HUES64 (cell line): ENCODE measurements at regions not wholly inside any gene's neighbourhood (a gene's known extent, or its start where the extent isn't known, plus 50 kb on each side); places are given as distances from the start of the nearest gene placed in this dataset.

Source experiments
- H3K27ac ChIP-seq: 2 replicates; pipeline ENCODE4 v1.7.0; 2013; ENCODE audit warnings: low read depth, low read length, inconsistent platforms
- H3K27me3 ChIP-seq: 2 replicates; pipeline ENCODE4 v1.6.1; 2013; ENCODE audit warnings: mild to moderate bottlenecking, low read length; ENCODE audit not compliant: insufficient read depth
- H3K36me3 ChIP-seq: 2 replicates; pipeline ENCODE4 v1.6.1; 2013; ENCODE audit warnings: mild to moderate bottlenecking, low read length; ENCODE audit not compliant: insufficient read depth
- H3K4me1 ChIP-seq: 2 replicates; pipeline ENCODE4 v1.6.1; 2013; ENCODE audit warnings: mild to moderate bottlenecking, low read length, moderate library complexity; ENCODE audit not compliant: insufficient read depth
- H3K4me3 ChIP-seq: 2 replicates; pipeline ENCODE4 v1.5.1; 2013; ENCODE audit warnings: mild to moderate bottlenecking, low read length, moderate library complexity
- H3K9ac ChIP-seq: 2 replicates; pipeline ENCODE4 v1.6.1; 2013; ENCODE audit warnings: mild to moderate bottlenecking, low read depth, low read length
- H3K9me3 ChIP-seq: 2 replicates; pipeline ENCODE4 v1.6.1; 2013; ENCODE audit warnings: low read depth, low read length; ENCODE audit not compliant: insufficient read depth
- WGBS: fragments of 150-250, 120-280 bp; methylation state at CpG from one replicate; pipeline ENCODE4 v1.1.7; 2013; ENCODE audit warnings: missing lambda C conversion rate; 5-methylcytosine and 5-hydroxymethylcytosine counted together

- no peaks in the 10 kb centered on the region for H3K27me3 ChIP-seq
- peaks cover 5% of the 10 kb centered on the region; the same call in 1 of the 2 replicates for H3K9me3 ChIP-seq
- 83% methylated on average over 1 of the region's 1 CpG for WGBS
- no peak overlapping the region for H3K27ac ChIP-seq
- no peaks in the 10 kb centered on the region for H3K4me1 ChIP-seq
- no peak overlapping the region for H3K9ac ChIP-seq
- no peak overlapping the region for H3K4me3 ChIP-seq
- H3K36me3 ChIP-seq, result no peaks in the 10 kb centered on the region
Observed at GRCh38 chr18:78115896-78116561, 863.6 kb upstream of the SALL3 start.

- Histone ChIP-seq H3K36me3 (no peaks in the 10 kb centered on the region), H3K9me3 (no peaks in the 10 kb centered on the region), H3K27ac (no peak overlapping the region), H3K4me3 (no peak overlapping the region), H3K9ac (no peak overlapping the region), H3K4me1 (no peaks in the 10 kb centered on the region), H3K27me3 (no peaks in the 10 kb centered on the region)
- WGBS, result 93% methylated on average over 24 of the region's 24 CpGs
Observed at GRCh38 chr18:78123144-78123909, 856.3 kb upstream of the SALL3 start.

DNA sequence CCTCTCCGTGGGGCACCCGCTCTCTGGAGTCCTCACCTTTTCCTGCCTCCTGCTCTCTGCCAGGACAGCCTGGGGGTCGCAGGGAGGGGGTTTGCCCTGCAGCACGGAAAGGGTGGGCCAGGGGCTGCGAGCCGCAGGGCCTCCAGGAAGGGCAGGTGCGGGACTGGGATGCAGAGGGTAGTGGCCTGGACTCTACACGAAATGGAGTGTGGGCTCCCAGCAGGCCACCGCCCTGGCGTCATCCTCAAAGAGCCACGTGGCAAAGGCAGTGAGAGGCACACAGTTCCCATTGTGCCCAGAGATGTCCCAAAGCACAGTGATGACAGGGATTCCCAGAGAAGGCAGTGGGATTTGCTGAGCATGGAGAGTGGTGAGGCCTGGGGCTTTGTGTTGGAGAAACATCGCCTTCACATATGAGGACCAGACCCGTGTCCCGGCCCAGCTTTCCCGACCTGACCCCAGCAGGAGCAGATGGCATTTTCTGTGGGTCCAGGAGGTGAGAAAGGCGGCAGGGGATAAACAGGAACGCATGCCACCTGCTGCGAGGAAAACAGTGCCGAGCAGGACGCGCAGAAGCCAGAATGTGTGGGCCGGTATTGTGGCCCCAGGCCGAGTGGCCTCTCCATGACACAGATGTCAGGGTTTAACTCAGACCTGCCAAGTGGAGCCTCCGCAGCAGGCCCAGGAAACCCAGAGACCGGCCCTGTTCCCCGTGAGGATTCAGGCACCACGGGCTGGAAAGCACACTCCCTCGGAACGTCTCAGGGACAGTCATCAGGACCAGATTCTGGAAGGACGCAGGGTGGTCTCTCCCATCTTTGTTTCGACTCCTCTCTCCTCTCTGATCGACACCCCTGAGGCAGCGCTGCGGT lies 855.5 kb upstream of the SALL3 start:
- Histone ChIP-seq H3K9me3 (no peaks in the 10 kb centered on the region), H3K36me3 (no peaks in the 10 kb centered on the region), H3K9ac (no peak overlapping the region), H3K27ac (no peak overlapping the region), H3K27me3 (no peaks in the 10 kb centered on the region), H3K4me1 (no peaks in the 10 kb centered on the region), H3K4me3 (no peak overlapping the region)
- WGBS, result 92% methylated on average over 34 of the region's 34 CpGs

- Histone ChIP-seq H3K9ac (no peak overlapping the region), H3K36me3 (no peaks in the 10 kb centered on the region), H3K4me1 (no peaks in the 10 kb centered on the region), H3K27me3 (no peaks in the 10 kb centered on the region), H3K9me3 (no peaks in the 10 kb centered on the region), H3K27ac (no peak overlapping the region), H3K4me3 (no peak overlapping the region)
- WGBS, result 97% methylated on average over 7 of the region's 7 CpGs
Observed at GRCh38 chr18:78125206-78125896, 854.3 kb upstream of the SALL3 start.

DNA sequence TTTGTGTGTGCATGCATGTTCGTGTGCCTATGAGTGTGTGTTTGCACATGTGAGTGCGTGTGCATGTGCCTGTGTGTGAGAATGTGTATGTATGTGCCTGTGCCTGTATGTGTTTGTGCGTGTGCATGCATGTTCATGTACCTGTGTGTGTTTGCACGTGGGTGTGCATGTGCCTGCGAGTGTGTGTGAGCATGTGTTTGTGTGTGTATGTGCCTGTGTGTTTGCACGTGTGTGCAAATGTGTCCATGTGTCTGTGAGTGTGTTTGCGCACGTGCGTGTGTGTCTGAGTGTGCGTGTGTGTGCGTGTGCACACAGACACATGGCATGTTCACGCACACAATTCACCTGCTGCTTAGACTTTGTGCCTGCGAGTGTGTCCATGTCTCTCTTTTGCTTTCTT lies 853.5 kb upstream of the SALL3 start:
- Histone ChIP-seq H3K27ac (no peak overlapping the region), H3K4me3 (no peak overlapping the region), H3K27me3 (no peaks in the 10 kb centered on the region), H3K9ac (no peak overlapping the region), H3K9me3 (no peaks in the 10 kb centered on the region), H3K36me3 (no peaks in the 10 kb centered on the region), H3K4me1 (no peaks in the 10 kb centered on the region)
- WGBS, result 96% methylated on average over 13 of the region's 13 CpGs

GRCh38 chr18:78126536-78126935 lies 853.1 kb upstream of the SALL3 start:
- Histone ChIP-seq H3K27ac (no peak overlapping the region), H3K36me3 (no peaks in the 10 kb centered on the region), H3K27me3 (no peaks in the 10 kb centered on the region), H3K9me3 (no peaks in the 10 kb centered on the region), H3K9ac (no peak overlapping the region), H3K4me3 (no peak overlapping the region), H3K4me1 (no peaks in the 10 kb centered on the region)
- WGBS, result 96% methylated on average over 20 of the region's 21 CpGs

DNA sequence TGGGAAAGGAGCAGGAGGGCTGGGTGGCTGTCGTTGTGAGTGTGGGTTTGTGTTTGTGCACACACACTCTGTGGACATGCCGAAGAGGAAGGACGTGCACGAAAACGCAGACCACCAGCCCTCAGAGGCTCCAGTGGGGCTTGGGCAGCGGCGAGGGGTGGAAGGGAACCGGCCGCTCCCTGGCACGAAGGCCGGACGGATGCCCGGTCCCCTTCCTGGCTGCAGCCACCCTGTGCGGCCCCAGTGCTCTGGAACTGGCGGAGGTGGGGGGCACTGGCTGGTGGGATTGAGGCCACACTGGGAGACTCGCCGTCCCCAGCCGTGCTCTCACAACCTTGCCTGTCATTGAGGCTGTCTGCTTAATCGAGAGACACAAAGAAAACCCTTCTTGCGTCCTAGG lies 852.6 kb upstream of the SALL3 start:
- no peaks in the 10 kb centered on the region for H3K9me3 ChIP-seq
- H3K27me3 ChIP-seq, result no peaks in the 10 kb centered on the region
- H3K4me3 ChIP-seq, result no peak overlapping the region
- WGBS, result 95% methylated on average over 20 of the region's 20 CpGs
- H3K27ac ChIP-seq, result no peak overlapping the region
- no peaks in the 10 kb centered on the region for H3K36me3 ChIP-seq
- no peaks in the 10 kb centered on the region for H3K4me1 ChIP-seq
- H3K9ac ChIP-seq, result no peak overlapping the region

DNA sequence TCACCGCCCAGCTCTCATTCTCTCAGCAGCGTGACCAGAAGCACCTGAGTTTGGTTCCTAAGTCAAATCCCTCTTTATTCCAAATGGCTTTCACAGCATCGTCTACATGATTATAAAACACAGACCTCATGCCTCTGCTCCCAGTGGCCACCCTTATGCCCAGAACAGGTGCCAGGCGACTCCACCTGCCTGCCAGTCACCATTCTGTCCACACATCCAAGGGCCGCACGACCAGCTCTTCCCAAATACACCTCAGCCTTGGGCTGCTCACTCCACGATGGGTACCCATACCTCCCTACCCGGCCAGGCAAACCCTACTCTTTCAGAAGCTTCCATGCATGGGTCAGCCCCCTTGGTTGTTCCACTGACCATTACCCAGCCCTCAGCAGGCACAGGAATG lies 851.6 kb upstream of the SALL3 start:
- no peaks in the 10 kb centered on the region for H3K36me3 ChIP-seq
- H3K27ac ChIP-seq, result no peak overlapping the region
- no peaks in the 10 kb centered on the region for H3K9me3 ChIP-seq
- WGBS, result 93% methylated on average over 8 of the region's 8 CpGs
- H3K4me3 ChIP-seq, result no peak overlapping the region
- no peaks in the 10 kb centered on the region for H3K4me1 ChIP-seq
- H3K27me3 ChIP-seq, result no peaks in the 10 kb centered on the region
- H3K9ac ChIP-seq, result no peak overlapping the region

- Histone ChIP-seq H3K9ac (no peak overlapping the region), H3K27me3 (no peaks in the 10 kb centered on the region), H3K9me3 (no peaks in the 10 kb centered on the region), H3K4me1 (no peaks in the 10 kb centered on the region), H3K36me3 (no peaks in the 10 kb centered on the region), H3K27ac (no peak overlapping the region), H3K4me3 (no peak overlapping the region)
- 93% methylated on average over 8 of the region's 8 CpGs for WGBS
Observed at GRCh38 chr18:78129260-78129659, 850.4 kb upstream of the SALL3 start.

- H3K27me3 ChIP-seq, result no peaks in the 10 kb centered on the region
- WGBS, result 93% methylated on average over 12 of the region's 12 CpGs
- no peak overlapping the region for H3K4me3 ChIP-seq
Observed at GRCh38 chr18:78130232-78131195, 849.1 kb upstream of the SALL3 start.

More at GRCh38 chr18:78130232-78131195, 849.1 kb upstream of the SALL3 start:
- H3K9ac ChIP-seq, result no peak overlapping the region
- no peaks in the 10 kb centered on the region for H3K9me3 ChIP-seq
- no peaks in the 10 kb centered on the region for H3K4me1 ChIP-seq
- no peak overlapping the region for H3K27ac ChIP-seq
- no peaks in the 10 kb centered on the region for H3K36me3 ChIP-seq
